BE2C (cell line): ENCODE measurements at regions not wholly inside any gene's neighbourhood (a gene's known extent, or its start where the extent isn't known, plus 50 kb on each side); places are given as distances from the start of the nearest gene placed in this dataset.
"Not testable (repeated sequence)": the region's sequence is repeated elsewhere in the genome, so short reads cannot be mapped to it uniquely, and the experiment has no call there.

Experiments used
- DNase-seq: peaks from one replicate; pipeline ENCODE4 v3.0.0-alpha.2; 2020
- H3K27me3 ChIP-seq: fragments of 250-450 bp; sonication (Bioruptor Pico); 2 replicates; pipeline ENCODE4 v1.5.1; 2020; ENCODE audit warnings: mild to moderate bottlenecking
- H3K36me3 ChIP-seq: fragments of 250-450 bp; sonication (Bioruptor Pico); 2 replicates; pipeline ENCODE4 v1.5.1; 2020; ENCODE audit warnings: mild to moderate bottlenecking
- H3K4me1 ChIP-seq: fragments of 250-450 bp; sonication (Bioruptor Pico); 2 replicates; pipeline ENCODE4 v1.5.1; 2020
- H3K4me3 ChIP-seq: 2 replicates; pipeline ENCODE4 v1.5.1; 2011; ENCODE audit warnings: low read depth, low read length
- H3K9me3 ChIP-seq: fragments of 250-450 bp; sonication (Bioruptor Pico); 2 replicates; pipeline ENCODE4 v1.5.1; 2020
- TF ChIP-seq, protein P1 (sequence below): IDR thresholded peaks from 2 replicates; pipeline ENCODE4 v1.5.1; 2012; ENCODE audit warnings: mild to moderate bottlenecking, low read depth, low read length

DNA sequence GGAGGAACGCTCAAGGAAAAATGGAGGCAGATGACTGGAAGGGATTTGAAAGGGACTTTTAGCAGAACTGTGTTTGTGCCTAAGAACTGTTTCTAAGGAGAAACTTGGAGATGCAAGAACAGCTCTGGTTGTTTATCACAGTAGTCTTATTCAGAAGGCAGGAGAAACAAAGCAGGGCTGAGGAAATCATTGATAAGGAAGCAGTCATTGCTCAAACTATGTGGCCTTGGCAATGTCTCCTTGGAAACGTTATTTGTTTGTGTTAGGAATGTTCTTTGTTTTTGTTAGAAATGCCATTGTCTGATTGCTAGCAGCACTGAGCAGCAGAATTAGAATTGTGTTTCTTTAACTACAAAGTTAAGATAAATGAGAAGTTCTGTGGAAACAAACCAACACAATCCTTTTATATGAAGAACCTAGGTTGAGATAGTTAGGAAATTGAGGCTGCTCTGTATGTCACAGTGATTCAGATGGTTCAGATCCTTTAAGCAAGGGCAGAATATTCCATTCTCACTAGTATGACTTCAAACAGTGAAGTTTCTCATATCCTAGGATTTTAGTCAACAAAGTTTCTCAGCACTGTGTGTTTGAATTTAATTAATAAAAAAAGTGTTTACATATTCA is 1191.3 kb upstream of the IGFBP7 start:
- TF ChIP-seq, protein P1, sequence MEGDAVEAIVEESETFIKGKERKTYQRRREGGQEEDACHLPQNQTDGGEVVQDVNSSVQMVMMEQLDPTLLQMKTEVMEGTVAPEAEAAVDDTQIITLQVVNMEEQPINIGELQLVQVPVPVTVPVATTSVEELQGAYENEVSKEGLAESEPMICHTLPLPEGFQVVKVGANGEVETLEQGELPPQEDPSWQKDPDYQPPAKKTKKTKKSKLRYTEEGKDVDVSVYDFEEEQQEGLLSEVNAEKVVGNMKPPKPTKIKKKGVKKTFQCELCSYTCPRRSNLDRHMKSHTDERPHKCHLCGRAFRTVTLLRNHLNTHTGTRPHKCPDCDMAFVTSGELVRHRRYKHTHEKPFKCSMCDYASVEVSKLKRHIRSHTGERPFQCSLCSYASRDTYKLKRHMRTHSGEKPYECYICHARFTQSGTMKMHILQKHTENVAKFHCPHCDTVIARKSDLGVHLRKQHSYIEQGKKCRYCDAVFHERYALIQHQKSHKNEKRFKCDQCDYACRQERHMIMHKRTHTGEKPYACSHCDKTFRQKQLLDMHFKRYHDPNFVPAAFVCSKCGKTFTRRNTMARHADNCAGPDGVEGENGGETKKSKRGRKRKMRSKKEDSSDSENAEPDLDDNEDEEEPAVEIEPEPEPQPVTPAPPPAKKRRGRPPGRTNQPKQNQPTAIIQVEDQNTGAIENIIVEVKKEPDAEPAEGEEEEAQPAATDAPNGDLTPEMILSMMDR = no peak
- Histone ChIP-seq H3K27me3 (no peaks in the 10 kb centered on the region), H3K36me3 (no peaks in the 10 kb centered on the region), H3K9me3 (no peaks in the 10 kb centered on the region), H3K4me1 (no peaks in the 10 kb centered on the region), H3K4me3 (no peak overlapping the region)
- DNase-seq = no peak

DNA sequence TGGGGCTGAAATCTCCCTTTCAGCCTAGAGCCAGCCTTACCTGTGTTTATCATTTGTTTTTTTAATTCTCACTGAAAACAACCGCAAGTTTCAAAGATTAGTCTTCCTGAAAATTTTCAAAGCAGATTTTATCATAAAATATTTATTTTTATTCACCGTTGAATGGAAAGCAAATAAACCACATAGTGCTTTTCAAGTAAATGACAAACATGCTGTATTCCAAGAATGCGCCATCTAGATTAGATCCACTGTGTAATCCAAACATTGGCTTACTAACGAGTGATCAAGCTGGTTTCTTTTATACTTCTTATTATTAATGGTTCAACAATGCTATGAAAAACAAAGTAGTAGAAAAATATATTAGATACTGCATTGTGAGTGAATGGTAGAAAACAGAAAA is 1176.2 kb upstream of the IGFBP7 start:
- Histone ChIP-seq H3K27me3 (no peaks in the 10 kb centered on the region), H3K4me1 (no peaks in the 10 kb centered on the region), H3K9me3 (no peaks in the 10 kb centered on the region), H3K36me3 (no peaks in the 10 kb centered on the region), H3K4me3 (no peak overlapping the region)
- TF ChIP-seq, protein P1 = no peak
- DNase-seq = no peak

DNA sequence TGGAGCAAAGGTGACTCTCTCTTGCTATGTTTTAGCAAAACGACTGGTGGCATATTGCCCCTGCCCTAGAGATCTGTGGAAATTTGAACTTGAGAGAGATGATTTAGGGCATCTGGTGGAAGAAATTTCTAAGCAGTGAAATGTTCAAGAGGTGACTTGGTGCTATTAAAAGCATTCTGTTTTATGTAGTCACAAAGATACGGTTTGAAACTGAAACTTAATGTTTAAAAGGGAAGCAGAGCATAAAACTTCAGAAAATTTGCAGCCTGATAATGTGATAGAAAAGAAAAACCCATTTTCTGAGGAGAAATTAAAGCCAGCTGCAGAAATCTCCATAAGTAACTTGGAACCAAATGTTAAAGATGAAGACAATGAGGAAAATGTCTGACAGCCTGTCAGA is 1170.7 kb upstream of the IGFBP7 start:
- H3K36me3 ChIP-seq, DNase-seq, H3K9me3 ChIP-seq, H3K4me1 ChIP-seq, H3K27me3 ChIP-seq, H3K4me3 ChIP-seq: not testable (repeated sequence)

DNA sequence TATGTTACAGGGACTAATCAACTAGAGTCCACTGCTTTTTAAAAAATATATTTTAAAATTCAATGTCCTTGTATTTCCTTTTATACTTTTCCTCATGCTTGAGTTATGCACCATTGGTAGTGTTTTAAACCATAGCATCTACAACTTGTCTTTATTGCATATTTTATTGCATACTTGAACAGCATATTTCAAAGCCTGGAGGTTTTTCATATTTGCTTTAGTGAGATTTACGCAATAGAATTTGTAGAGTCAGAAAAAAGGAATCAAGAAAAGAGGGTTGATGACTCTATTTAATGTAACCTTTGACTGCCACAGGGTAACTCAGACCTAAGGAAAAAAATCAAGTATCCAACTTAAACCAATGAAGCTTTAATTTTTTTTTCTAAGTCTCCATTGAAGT is 1165.7 kb upstream of the IGFBP7 start:
- Histone ChIP-seq H3K27me3 (no peaks in the 10 kb centered on the region), H3K36me3 (no peaks in the 10 kb centered on the region), H3K9me3 (no peaks in the 10 kb centered on the region), H3K4me1 (no peaks in the 10 kb centered on the region), H3K4me3 (no peak overlapping the region)
- TF ChIP-seq, protein P1 = no peak
- no peak for DNase-seq

DNA sequence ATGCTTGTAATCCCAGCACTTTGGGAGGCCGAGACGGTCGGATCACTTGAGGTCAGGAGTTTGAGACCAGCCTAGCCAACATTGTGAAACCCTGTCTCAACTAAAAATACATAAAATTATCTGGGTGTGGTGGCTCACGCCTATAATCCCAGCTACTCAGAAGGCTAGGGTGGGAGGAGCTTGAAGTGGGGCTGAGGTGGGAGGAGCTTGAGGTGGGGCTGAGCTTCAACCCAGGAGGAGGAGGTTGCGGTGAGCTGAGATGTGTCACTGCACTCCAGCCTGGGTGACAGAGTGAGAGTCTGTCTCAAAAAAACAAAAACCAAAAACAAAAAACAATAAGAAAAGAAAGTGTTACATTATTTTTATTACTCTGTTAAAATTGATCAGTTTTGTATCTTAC is 1164.4 kb upstream of the IGFBP7 start:
- DNase-seq = no peak
- H3K9me3 ChIP-seq = no peaks in the 10 kb centered on the region
- TF ChIP-seq, protein P1 = no peak
- H3K36me3 ChIP-seq = no peaks in the 10 kb centered on the region
- H3K4me1 ChIP-seq = no peaks in the 10 kb centered on the region
- H3K27me3 ChIP-seq = no peaks in the 10 kb centered on the region
- no peak overlapping the region for H3K4me3 ChIP-seq

DNA sequence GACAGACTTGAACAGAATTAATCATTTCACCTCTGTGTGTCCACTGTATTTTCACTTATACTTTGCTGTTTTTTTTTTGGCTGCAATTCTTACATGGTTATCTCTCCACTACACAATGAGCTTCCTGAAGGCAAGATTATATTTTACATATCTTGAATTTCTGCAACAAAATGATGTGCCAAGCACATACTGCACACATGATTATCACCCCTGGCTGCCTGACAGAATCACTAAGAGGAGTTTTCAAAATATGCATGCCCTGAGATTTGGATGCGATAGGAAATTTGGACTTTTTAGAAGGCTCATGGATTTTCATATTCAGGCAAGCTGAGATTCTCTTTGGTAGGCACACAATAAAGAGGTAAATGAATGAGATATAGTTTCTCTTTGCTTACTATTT is 1162.1 kb upstream of the IGFBP7 start:
- TF ChIP-seq, protein P1 = no peak
- DNase-seq = no peak
- no peak overlapping the region for H3K4me3 ChIP-seq

DNA sequence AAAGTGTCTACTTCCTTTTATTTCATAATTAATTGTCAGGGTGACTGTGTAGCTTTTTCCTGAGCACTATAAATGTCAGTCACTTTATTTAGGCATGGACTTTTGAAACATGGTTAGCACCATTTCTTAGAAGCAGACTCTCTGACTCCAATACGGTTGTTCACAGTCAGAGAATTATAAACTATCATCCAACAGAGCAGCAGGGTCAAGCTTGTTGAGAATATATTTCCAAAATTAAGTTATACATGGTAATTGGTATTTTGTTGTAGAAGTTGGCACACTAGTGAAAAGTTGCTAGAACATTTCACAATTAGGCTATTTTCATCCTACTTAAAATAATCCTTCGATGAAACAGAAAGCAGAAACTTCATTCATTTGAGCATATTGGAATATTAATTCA is 1155.5 kb upstream of the IGFBP7 start:
- H3K4me3 ChIP-seq = no peak overlapping the region
- TF ChIP-seq, protein P1 = no peak

More for the DNA sequence above, 1162.1 kb upstream of the IGFBP7 start:
- Histone ChIP-seq H3K9me3 (no peaks in the 10 kb centered on the region), H3K4me1 (no peaks in the 10 kb centered on the region), H3K36me3 (no peaks in the 10 kb centered on the region), H3K27me3 (no peaks in the 10 kb centered on the region)

More for the DNA sequence above, 1155.5 kb upstream of the IGFBP7 start:
- H3K36me3 ChIP-seq = no peaks in the 10 kb centered on the region
- DNase-seq = no peak
- no peaks in the 10 kb centered on the region for H3K4me1 ChIP-seq
- H3K9me3 ChIP-seq = no peaks in the 10 kb centered on the region
- no peaks in the 10 kb centered on the region for H3K27me3 ChIP-seq
